Thoracic aorta (tissue), 2 donors: ENCODE measurements at regions not wholly inside any gene's neighbourhood (a gene's known extent, or its start where the extent isn't known, plus 50 kb on each side); places are given as distances from the start of the nearest gene placed in this dataset.

Experiments used
- ATAC-seq: fragments of 150-250 bp; one replicate; pipeline ENCODE4 v1.8.0; 2017; ENCODE audit warnings: low read depth; ENCODE audit not compliant: insufficient number of reproducible peaks, low FRiP score
- DNase-seq: peaks from one replicate; pipeline ENCODE4 v3.0.0-alpha.2; 2020; ENCODE audit warnings: low spot score
- H3K27ac ChIP-seq, 2 donors: fragments of 200-600 bp; sonication (generic); 1 replicate in 1 of 2; 2 replicates in 1 of 2; pipeline ENCODE4 v1.5.1; 2016; ENCODE audit warnings: mild to moderate bottlenecking in 2 of 2, moderate library complexity in 2 of 2
- H3K27me3 ChIP-seq: fragments of 200-600 bp; sonication (generic); replicated peaks from 2 replicates; pipeline ENCODE4 v1.6.0; 2016; ENCODE audit warnings: mild to moderate bottlenecking; ENCODE audit not compliant: insufficient read depth
- H3K36me3 ChIP-seq: fragments of 200-600 bp; sonication (generic); one replicate; pipeline ENCODE4 v1.5.1; 2016
- H3K4me1 ChIP-seq, 2 donors: fragments of 200-600 bp; sonication (generic); 1 replicate in 1 of 2; 2 replicates in 1 of 2; pipeline versions ENCODE4 v1.5.1 to v1.6.0; 2016; ENCODE audit warnings: low read depth in 2 of 2, mild to moderate bottlenecking in 1 of 2; ENCODE audit not compliant: control insufficient read depth in 1 of 2
- H3K4me3 ChIP-seq: fragments of 200-600 bp; sonication (generic); 2 replicates; pipeline ENCODE4 v1.5.1; 2016; ENCODE audit warnings: mild to moderate bottlenecking
- H3K9me3 ChIP-seq: fragments of 200-600 bp; sonication (generic); 2 replicates; pipeline ENCODE4 v1.5.1; 2016
- CTCF ChIP-seq: fragments of 200-600 bp; sonication (generic); IDR thresholded peaks from one replicate; pipeline ENCODE4 v1.5.1; 2019; ENCODE audit warnings: antibody characterized with exemption

DNA sequence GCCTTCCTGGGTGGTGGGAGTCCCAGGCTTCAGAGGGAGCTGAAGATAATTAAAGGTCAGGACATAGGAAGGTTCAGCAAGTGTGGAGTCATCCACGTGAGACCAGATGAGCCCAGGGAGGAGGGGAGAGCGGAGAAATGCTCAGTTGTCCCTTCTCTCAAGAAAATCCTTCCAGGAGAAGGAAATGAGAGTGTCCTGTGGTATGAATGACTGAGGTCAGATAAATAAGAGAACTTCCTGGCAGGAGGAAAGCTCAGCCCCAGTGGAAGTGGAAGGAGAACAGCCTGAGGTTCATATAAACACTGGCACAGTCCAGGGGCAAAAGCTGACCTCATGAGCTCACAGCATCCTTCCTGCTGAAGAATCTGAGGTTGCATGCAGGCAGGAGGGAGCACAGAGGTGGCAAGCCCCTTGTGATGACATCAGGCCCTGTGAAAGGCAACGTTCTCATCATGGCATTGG is 97.6 kb downstream of the NAV1 start:
- DNase-seq = no peak
- H3K27ac ChIP-seq = no peak overlapping the region
- H3K4me1 ChIP-seq = peaks cover 9 to 31% of the 10 kb centered on the region in 2 donors
- H3K4me3 ChIP-seq = no peak overlapping the region
- no peak for ATAC-seq
- H3K27me3 ChIP-seq = no peaks in the 10 kb centered on the region
- H3K36me3 ChIP-seq = no peaks in the 10 kb centered on the region
- no peaks in the 10 kb centered on the region for H3K9me3 ChIP-seq
- no peak for TF ChIP-seq CTCF

GRCh38 chr1:201637282-201638079 is 98.6 kb downstream of the NAV1 start:
- Histone ChIP-seq H3K9me3 (no peaks in the 10 kb centered on the region), H3K27me3 (no peaks in the 10 kb centered on the region), H3K27ac (no peak overlapping the region), H3K36me3 (no peaks in the 10 kb centered on the region), H3K4me1 (peaks cover 9 to 27% of the 10 kb centered on the region in 2 donors), H3K4me3 (no peak overlapping the region)
- no peak for ATAC-seq
- DNase-seq = no peak
- no peak for TF ChIP-seq CTCF

- H3K27me3 ChIP-seq = no peaks in the 10 kb centered on the region
- no peak overlapping the region for H3K4me3 ChIP-seq
- ATAC-seq (no peak), DNase-seq (no peak)
- no peaks in the 10 kb centered on the region for H3K9me3 ChIP-seq
- H3K27ac ChIP-seq = no peak overlapping the region
- H3K36me3 ChIP-seq = no peaks in the 10 kb centered on the region
- TF ChIP-seq CTCF = no peak
- H3K4me1 ChIP-seq = peaks cover 0 to 7% of the 10 kb centered on the region in 2 donors
Observed at GRCh38 chr1:201639391-201639790, 100.5 kb downstream of the NAV1 start.

DNA sequence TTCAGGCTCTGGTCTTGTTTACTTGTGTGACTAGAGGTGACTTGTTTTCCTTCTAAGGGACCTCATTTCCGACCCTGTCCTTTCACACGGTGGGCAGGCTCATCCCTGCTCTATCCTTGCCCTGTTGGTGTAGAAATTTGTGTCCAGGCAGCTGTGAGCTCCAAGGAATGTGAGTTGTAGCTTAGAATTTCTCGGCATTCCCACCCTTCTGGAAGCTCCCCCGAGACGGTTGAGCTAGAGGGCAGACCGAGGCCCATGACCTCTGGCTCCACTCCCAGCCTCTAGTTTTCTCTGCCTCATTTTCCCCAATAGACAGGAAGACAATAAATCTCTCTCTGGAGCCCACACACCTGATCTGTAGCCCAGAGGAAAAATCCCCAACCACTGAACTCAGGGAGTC is 100.9 kb downstream of the NAV1 start:
- Histone ChIP-seq H3K36me3 (no peaks in the 10 kb centered on the region), H3K9me3 (no peaks in the 10 kb centered on the region), H3K27ac (no peak overlapping the region), H3K4me3 (no peak overlapping the region), H3K27me3 (no peaks in the 10 kb centered on the region), H3K4me1 (peaks cover 0 to 3% of the 10 kb centered on the region in 2 donors)
- DNase-seq (no peak), ATAC-seq (no peak)
- TF ChIP-seq CTCF = no peak

- no peak for ATAC-seq
- no peak overlapping the region for H3K27ac ChIP-seq
- DNase-seq = no peak
Observed at GRCh38 chr1:201640624-201641023, 101.7 kb downstream of the NAV1 start.

More at GRCh38 chr1:201640624-201641023, 101.7 kb downstream of the NAV1 start:
- H3K4me3 ChIP-seq = no peak overlapping the region
- H3K36me3 ChIP-seq = no peaks in the 10 kb centered on the region
- H3K9me3 ChIP-seq = no peaks in the 10 kb centered on the region
- no peak for TF ChIP-seq CTCF
- H3K4me1 ChIP-seq = no peaks in the 10 kb centered on the region
- H3K27me3 ChIP-seq = no peaks in the 10 kb centered on the region
